HEK293T (cell line): ENCODE measurements at regions not wholly inside any gene's neighbourhood (a gene's known extent, or its start where the extent isn't known, plus 50 kb on each side); places are given as distances from the start of the nearest gene placed in this dataset.
"Not testable (repeated sequence)": the region's sequence is repeated elsewhere in the genome, so short reads cannot be mapped to it uniquely, and the experiment has no call there.

ENCODE experiments used
- CTCF ChIA-PET: fragments of 350-600 bp; formaldehyde crosslinking; extraction: SDS; loops from one replicate; lab custom pipeline; 2021; ENCODE audit warnings: antibody characterized with exemption, inconsistent platforms; lab: Yijun Ruan, JAX
- POLR2A ChIA-PET: fragments of 350-600 bp; formaldehyde crosslinking; extraction: SDS; loops from one replicate; lab custom pipeline; 2020; ENCODE audit warnings: antibody characterized with exemption, inconsistent platforms; lab: Yijun Ruan, JAX
- DNase-seq: peaks from one replicate; pipeline ENCODE4 v3.0.0; 2012; ENCODE audit warnings: mixed read lengths; ENCODE audit errors: extremely low spot score
- ARNT ChIP-seq: fragments of 450-650 bp; IDR thresholded peaks from 2 replicates; pipeline ENCODE4 v1.6.1; 2017; ENCODE audit warnings: mild to moderate bottlenecking
- BHLHE40 ChIP-seq: fragments of 450-650 bp; IDR thresholded peaks from 2 replicates; pipeline ENCODE4 v1.6.1; 2016; ENCODE audit warnings: mild to moderate bottlenecking, moderate library complexity, borderline replicate concordance
- CTBP1 ChIP-seq: fragments of 450-650 bp; IDR thresholded peaks from 2 replicates; pipeline ENCODE4 v1.6.1; 2016; ENCODE audit warnings: borderline replicate concordance
- ELF4 ChIP-seq: fragments of 450-650 bp; IDR thresholded peaks from 2 replicates; pipeline ENCODE4 v1.6.1; 2017; ENCODE audit warnings: antibody characterized with exemption
- FOXA1 ChIP-seq: fragments of 450-650 bp; IDR thresholded peaks from 2 replicates; pipeline ENCODE4 v1.6.1; 2016; ENCODE audit warnings: mild to moderate bottlenecking
- FOXK2 ChIP-seq: fragments of 450-650 bp; IDR thresholded peaks from 2 replicates; pipeline ENCODE4 v1.6.1; 2016; ENCODE audit warnings: mild to moderate bottlenecking
- FOXM1 ChIP-seq: fragments of 450-650 bp; IDR thresholded peaks from 2 replicates; pipeline ENCODE4 v1.6.1; 2017; ENCODE audit warnings: mild to moderate bottlenecking, borderline replicate concordance
- HDGF ChIP-seq: fragments of 450-650 bp; IDR thresholded peaks from 2 replicates; pipeline ENCODE4 v1.6.1; 2017; ENCODE audit warnings: antibody characterized with exemption, borderline replicate concordance
- L3MBTL2 ChIP-seq: fragments of 450-650 bp; conservative IDR thresholded peaks from 2 replicates; pipeline ENCODE4 v1.6.1; 2016; ENCODE audit warnings: mild to moderate bottlenecking
- LEF1 ChIP-seq: fragments of 450-650 bp; IDR thresholded peaks from 2 replicates; pipeline ENCODE4 v1.6.1; 2017; ENCODE audit warnings: mild to moderate bottlenecking, borderline replicate concordance
- NFRKB ChIP-seq: fragments of 450-650 bp; IDR thresholded peaks from 2 replicates; pipeline ENCODE4 v1.6.1; 2016; ENCODE audit warnings: mild to moderate bottlenecking, moderate library complexity
- SP1 ChIP-seq: fragments of 450-650 bp; IDR thresholded peaks from 2 replicates; pipeline ENCODE4 v1.6.1; 2017
- SUZ12 ChIP-seq: fragments of 450-650 bp; IDR thresholded peaks from 2 replicates; pipeline ENCODE4 v1.6.1; 2016; ENCODE audit warnings: mild to moderate bottlenecking
- TARDBP ChIP-seq: fragments of 450-650 bp; IDR thresholded peaks from 2 replicates; pipeline ENCODE4 v1.6.1; 2016
- ZNF384 ChIP-seq: fragments of 450-650 bp; IDR thresholded peaks from 2 replicates; pipeline ENCODE4 v1.6.1; 2016
- TF ChIP-seq, protein P1 (sequence below): fragments of 450-650 bp; IDR thresholded peaks from 2 replicates; pipeline ENCODE4 v1.6.1; 2016

DNA sequence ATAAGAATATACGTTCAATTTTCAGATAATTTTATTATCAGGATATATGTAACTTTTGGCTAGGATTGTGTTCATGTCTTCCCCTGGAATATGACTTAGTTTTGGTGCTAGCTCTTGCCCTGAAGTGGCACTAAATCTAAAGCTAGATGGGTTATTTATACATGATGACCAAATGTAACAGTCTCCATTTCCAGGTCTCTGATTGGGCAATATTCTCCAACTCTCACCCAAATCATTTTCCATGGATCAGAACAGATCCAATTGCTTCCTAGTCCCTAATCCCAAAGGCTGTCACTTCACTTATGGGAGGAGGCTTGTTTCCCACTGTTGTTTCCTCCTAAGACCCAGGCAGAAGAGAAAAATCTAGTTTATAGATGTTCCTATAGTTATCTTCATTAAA is 274.6 kb upstream of the SLC16A7 start:
- CTCF ChIA-PET, result no interaction called here
- POLR2A ChIA-PET, result no interaction called here
- TF ChIP-seq, protein P1, sequence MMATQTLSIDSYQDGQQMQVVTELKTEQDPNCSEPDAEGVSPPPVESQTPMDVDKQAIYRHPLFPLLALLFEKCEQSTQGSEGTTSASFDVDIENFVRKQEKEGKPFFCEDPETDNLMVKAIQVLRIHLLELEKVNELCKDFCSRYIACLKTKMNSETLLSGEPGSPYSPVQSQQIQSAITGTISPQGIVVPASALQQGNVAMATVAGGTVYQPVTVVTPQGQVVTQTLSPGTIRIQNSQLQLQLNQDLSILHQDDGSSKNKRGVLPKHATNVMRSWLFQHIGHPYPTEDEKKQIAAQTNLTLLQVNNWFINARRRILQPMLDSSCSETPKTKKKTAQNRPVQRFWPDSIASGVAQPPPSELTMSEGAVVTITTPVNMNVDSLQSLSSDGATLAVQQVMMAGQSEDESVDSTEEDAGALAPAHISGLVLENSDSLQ, result no peak
- TF ChIP-seq SP1 (no peak), ARNT (no peak), ELF4 (no peak), ZNF384 (no peak), FOXA1 (no peak), LEF1 (no peak)
- no peak for DNase-seq

DNA sequence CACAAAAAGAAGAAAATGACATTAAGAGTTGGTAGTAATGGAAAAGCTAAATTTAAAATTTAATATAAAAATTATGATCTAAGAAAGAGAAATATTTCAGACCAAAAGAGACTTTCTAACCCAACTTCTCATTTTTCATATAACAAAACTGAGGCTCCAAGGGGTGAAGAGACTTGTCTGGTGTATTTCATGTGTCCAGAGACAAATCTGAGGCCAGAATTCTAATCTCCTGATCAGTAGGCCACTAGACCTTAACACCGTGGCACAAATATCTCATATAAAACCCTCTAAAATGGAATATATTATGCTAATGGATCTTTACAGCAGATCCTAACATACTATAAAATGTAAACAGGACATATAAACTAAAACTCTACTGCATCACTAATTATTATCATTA is 275.7 kb upstream of the SLC16A7 start:
- ChIA-PET CTCF (no interaction called here), POLR2A (no interaction called here)
- TF ChIP-seq FOXM1 (no peak), BHLHE40 (no peak), TARDBP (no peak), HDGF (no peak), SUZ12 (no peak), FOXA1 (no peak), FOXK2 (no peak), NFRKB (no peak), CTBP1 (no peak), LEF1 (no peak), L3MBTL2 (no peak), ZNF384 (no peak), SP1 (no peak), ARNT (no peak), ELF4 (no peak)
- TF ChIP-seq, protein P1, result no peak
- no peak for DNase-seq

DNA sequence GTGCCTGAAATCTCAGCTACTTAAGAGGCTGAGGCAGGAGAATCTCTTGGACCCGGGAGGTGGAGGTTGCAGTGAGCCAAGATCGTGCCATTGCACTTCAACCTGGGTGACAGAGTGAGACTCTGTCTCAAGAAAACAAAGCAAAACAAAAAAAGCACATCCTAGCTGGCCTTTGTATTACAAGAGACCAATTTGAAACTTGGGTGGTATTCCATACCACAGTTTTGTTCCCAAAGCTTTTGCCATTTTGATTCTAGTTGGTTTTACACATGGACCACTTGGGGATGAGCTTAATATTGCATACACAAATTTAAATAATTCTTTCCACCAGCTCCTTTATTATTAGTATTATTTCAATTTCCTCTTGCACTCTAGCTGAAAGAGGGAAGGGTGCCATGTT is 276.9 kb upstream of the SLC16A7 start:
- POLR2A ChIA-PET, result no interaction called here
- no peak for DNase-seq
- CTCF ChIA-PET, result no interaction called here
- TF ChIP-seq NFRKB, result no peak
- TF ChIP-seq TARDBP, result no peak
- no peak for TF ChIP-seq SUZ12
- TF ChIP-seq FOXK2, result no peak
- TF ChIP-seq HDGF, result no peak
- TF ChIP-seq CTBP1, result no peak
- no peak for TF ChIP-seq BHLHE40

DNA sequence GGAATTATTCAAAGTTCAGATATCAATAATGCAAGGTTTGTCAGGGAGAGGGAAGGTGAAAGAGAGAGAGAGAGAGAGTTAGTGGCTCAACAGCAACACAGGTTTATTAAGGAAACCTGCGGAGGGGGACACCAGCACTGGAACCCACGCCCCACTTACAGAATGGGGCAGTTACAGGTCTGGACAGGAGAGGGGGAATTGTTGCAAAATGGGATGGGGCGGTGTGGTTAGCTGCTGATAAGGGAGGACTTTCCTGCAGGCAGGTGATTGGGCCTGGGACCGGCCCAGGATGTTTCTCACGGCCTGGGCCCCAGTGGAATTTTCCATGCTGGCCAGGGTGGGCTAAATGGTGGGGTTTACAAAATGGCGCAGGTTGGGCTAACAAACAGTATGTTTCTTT is 278.2 kb upstream of the SLC16A7 start:
- POLR2A ChIA-PET, result no interaction called here
- CTCF ChIA-PET, result no interaction called here
- TF ChIP-seq FOXA1 (no peak), L3MBTL2 (no peak), CTBP1 (no peak), FOXK2 (no peak), FOXM1 (no peak)
- no peak for DNase-seq

DNA sequence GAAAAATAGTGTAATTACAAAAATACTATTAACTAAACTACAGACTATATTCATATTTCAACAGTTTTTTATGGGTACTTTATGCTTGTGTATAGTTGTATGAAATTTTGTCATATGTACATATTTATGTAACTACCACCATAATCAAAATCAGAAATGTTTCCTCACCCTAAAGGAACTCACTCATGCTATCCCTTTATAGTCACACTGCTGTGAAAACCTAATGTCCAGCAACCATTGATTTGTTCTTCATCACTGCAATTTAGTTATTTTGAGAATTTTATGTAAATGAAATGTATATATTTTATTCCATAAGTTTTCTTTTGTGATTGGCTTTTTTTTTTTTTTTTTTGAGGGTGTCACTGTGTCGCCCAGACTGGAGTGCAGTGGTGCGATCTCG is 278.9 kb upstream of the SLC16A7 start:
- TF ChIP-seq FOXM1 (no peak), SUZ12 (no peak), ZNF384 (no peak), ARNT (no peak)
- DNase-seq, result no peak
- ChIA-PET CTCF (no interaction called here), POLR2A (no interaction called here)

DNA sequence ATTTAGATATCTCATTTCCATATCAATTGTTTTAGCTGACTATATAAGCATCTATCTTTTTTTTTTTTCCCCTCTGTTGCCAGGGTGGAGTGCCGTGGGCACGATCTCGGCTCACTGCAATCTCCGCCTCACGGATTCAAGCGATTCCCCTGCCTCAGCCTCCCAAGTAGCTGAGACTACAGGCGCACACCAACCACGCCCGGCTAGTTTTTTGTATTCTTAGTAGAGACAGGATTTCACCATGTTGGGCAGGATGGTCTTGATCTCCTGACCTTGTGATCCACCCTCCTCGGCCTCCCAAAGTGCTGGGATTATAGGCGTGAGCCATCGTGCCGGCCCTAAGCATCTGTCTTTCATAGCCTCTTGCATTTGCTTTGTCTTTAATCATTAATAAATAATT is 279.5 kb upstream of the SLC16A7 start:
- POLR2A ChIA-PET, CTCF ChIA-PET, DNase-seq: not testable (repeated sequence)

DNA sequence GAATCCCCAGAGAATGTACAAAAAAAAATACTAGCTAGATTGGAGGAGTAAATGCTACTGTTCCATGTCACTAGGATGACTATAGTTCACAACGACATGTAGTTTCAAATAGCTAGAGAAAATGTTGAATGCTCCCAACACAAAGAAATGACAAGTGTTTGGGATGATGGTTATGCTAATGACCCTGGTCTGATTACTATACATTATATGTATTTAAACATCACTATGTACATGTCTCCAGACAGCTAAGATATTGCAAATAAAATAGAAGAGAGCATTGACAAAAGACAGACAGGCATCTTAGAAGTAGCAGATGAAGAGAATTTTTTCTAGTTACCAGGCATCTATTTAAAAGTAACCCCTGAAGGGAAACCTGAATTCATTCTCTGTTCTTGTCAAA is 281.6 kb upstream of the SLC16A7 start:
- TF ChIP-seq FOXK2 (no peak), NFRKB (no peak), SUZ12 (no peak), BHLHE40 (no peak), SP1 (no peak), TARDBP (no peak), ARNT (no peak), ZNF384 (no peak), FOXM1 (no peak), HDGF (no peak), LEF1 (no peak), L3MBTL2 (no peak)
- ChIA-PET CTCF (interaction anchor here (0.6 kb wide), 1 partner anchor 1301 kb away, joined by 3 read pairs; no protein-coding TSS in a partner anchor), POLR2A (no interaction called here)
- no peak for DNase-seq

DNA sequence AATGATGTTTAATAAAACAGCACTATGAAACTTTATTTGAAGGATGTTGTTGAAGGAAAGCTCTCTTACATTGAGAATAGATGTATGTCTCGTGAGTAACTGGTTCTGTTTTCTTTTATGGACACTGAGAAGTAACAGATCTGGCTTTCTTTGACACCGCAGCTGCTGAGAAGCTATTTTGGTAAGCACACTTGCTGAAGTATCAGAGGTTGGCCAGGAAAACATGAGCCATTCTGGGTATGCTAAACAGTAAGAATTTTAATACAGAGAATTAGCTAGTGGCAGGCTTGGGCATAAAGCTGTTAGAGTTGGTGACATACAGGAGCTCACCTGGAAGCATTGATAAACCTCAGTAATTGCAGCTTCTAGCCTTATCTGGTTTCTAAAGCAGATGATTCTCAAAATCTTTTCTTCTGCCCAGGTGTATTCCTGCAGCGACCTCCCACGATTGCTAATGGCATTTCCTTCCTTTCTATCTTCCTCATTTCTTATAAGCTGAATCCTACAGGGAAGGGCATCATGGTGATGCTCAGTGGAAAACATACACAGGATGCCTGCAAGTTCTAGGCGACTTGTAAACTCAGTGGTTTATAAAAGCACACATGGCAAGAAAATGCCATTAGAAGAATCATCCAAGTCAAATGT is 291.6 kb upstream of the SLC16A7 start:
- CTCF ChIA-PET, result no interaction called here
- POLR2A ChIA-PET, result no interaction called here
- TF ChIP-seq LEF1 (no peak), SP1 (no peak), BHLHE40 (no peak), NFRKB (no peak), CTBP1 (no peak), TARDBP (no peak)
- TF ChIP-seq, protein P1, result no peak
- DNase-seq, result no peak
